Naive B cell (primary cell): ENCODE measurements at regions not wholly inside any gene's neighbourhood (a gene's known extent, or its start where the extent isn't known, plus 50 kb on each side); places are given as distances from the start of the nearest gene placed in this dataset.

Experiments used
- ATAC-seq, 2 donors: fragments of 150-1000 bp; cut with Tn5 transposase; 2 replicates each; pipeline ENCODE4 v1.10.0; 2021; ENCODE audit warnings: low read depth in 2 of 2, mild to moderate bottlenecking in 2 of 2, moderate library complexity in 2 of 2
- DNase-seq: peaks from one replicate; pipeline ENCODE4 v3.0.0; 2022
- H3K27ac Mint-ChIP-seq, 6 donors: one replicate each; pipeline ENCODE4 v1.8.0; 2020 to 2022; ENCODE audit warnings: mild to moderate bottlenecking in 6 of 6, mixed read lengths in 6 of 6, moderate library complexity in 5 of 6, inconsistent platforms in 2 of 6
- H3K27me3 Mint-ChIP-seq, 3 donors: one replicate each; pipeline ENCODE4 v1.8.0; 2021 to 2022; ENCODE audit warnings: mixed read lengths in 3 of 3, mild to moderate bottlenecking in 1 of 3
- H3K36me3 Mint-ChIP-seq, 2 donors: one replicate each; pipeline ENCODE4 v1.8.0; 2020 to 2022; ENCODE audit warnings: mixed read lengths in 2 of 2, inconsistent platforms in 1 of 2, mild to moderate bottlenecking in 1 of 2
- H3K4me1 Mint-ChIP-seq, 3 donors: one replicate each; pipeline ENCODE4 v1.8.0; 2020 to 2022; ENCODE audit warnings: mixed read lengths in 3 of 3, inconsistent platforms in 1 of 3, mild to moderate bottlenecking in 1 of 3, moderate library complexity in 1 of 3
- H3K4me3 Mint-ChIP-seq, 8 donors: one replicate each; pipeline ENCODE4 v1.8.0; 2020 to 2022; ENCODE audit warnings: mild to moderate bottlenecking in 8 of 8, mixed read lengths in 8 of 8, moderate library complexity in 8 of 8, inconsistent platforms in 2 of 8
- H3K9me3 Mint-ChIP-seq, 7 donors: one replicate each; pipeline ENCODE4 v1.8.0; 2020 to 2022; ENCODE audit warnings: mixed read lengths in 7 of 7, mild to moderate bottlenecking in 5 of 7, inconsistent platforms in 2 of 7, moderate library complexity in 1 of 7

DNA sequence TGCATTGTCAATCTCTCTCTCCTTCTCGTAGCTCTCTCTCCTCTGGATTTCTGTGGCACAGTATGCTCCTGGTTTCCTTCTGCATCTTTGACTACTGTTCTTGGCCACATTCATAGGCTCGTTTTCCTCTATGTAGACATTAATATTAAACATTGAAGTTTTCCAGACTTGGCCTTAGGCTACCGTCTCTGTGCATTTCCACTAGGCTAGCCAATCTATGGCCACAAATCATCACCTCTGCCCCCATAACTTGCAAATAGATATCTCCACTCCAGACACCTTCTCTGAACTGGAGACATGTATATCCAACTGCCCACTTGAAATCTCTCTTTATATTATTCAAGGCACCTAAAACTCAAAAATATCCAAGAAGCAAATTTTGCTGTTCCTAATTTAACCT, 768.5 kb downstream of the TSN start:
- Mint-ChIP-seq H3K27me3 (no peaks in the 10 kb centered on the region), H3K36me3 (no peaks in the 10 kb centered on the region), H3K4me3 (no peak overlapping the region), H3K4me1 (no peaks in the 10 kb centered on the region), H3K27ac (no peak overlapping the region), H3K9me3 (peaks cover 0 to 9% (median 0%) of the 10 kb centered on the region in 7 donors)
- no peak for ATAC-seq
- no peak for DNase-seq

DNA sequence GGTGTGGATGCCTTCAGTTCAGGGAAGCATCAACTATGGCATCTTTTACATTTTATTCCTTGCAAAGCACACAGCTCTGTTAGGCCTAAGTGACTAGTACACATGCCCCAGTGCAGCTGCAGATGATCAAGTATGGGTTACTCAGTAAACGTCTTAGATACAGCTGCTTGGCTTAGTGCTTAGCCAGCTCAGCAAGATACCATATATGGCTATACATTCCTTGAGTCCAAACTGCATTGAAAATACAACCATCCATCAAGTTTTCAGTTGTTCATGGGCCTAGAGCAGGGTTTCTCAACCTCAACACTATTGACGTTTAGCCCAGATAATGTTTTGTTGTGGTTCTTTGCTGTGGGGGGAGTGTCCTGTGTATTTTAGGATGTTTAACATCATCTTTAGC, 769.9 kb downstream of the TSN start:
- Mint-ChIP-seq H3K36me3 (no peaks in the 10 kb centered on the region), H3K4me1 (no peaks in the 10 kb centered on the region), H3K9me3 (peaks cover 0 to 9% (median 2%) of the 10 kb centered on the region in 7 donors), H3K27me3 (no peaks in the 10 kb centered on the region), H3K4me3 (no peak overlapping the region), H3K27ac (no peak overlapping the region)
- no peak for ATAC-seq
- DNase-seq, result no peak

DNA sequence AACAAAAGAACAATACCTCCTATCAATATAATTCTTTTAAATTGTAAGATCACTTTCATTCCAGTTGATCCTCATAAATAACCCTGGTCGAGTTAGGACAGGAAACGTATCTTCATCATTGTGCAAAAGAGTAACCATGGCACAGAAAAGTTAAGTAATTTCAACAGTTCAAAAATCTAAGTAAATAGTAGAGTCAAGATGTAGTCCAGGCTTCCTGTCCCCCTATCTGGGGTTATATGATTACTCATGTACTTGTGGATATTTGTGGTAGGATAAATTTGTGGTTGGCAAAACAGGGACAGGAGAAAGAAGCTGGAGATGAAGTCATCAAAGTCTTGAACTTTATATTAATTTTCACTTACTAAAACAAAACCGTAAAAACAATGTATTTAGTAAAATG, 772.6 kb downstream of the TSN start:
- H3K36me3 Mint-ChIP-seq, result no peaks in the 10 kb centered on the region
- no peaks in the 10 kb centered on the region for H3K27me3 Mint-ChIP-seq
- no peak for DNase-seq
- no peak overlapping the region for H3K4me3 Mint-ChIP-seq
- peaks cover 0 to 9% (median 2%) of the 10 kb centered on the region in 7 donors for H3K9me3 Mint-ChIP-seq
- H3K4me1 Mint-ChIP-seq, result no peaks in the 10 kb centered on the region
- ATAC-seq, result no peak
- no peak overlapping the region for H3K27ac Mint-ChIP-seq

- H3K27me3 Mint-ChIP-seq, result no peaks in the 10 kb centered on the region
- no peak overlapping the region for H3K27ac Mint-ChIP-seq
- peaks cover 0 to 6% (median 1%) of the 10 kb centered on the region in 7 donors for H3K9me3 Mint-ChIP-seq
- H3K4me1 Mint-ChIP-seq, result no peaks in the 10 kb centered on the region
- H3K4me3 Mint-ChIP-seq, result no peak overlapping the region
- no peaks in the 10 kb centered on the region for H3K36me3 Mint-ChIP-seq
- ATAC-seq (no peak), DNase-seq (no peak)
Observed at GRCh38 chr2:122528958-122529705, 773.7 kb downstream of the TSN start.

- Mint-ChIP-seq H3K36me3 (no peaks in the 10 kb centered on the region), H3K27ac (no peak overlapping the region), H3K4me3 (no peak overlapping the region), H3K4me1 (no peaks in the 10 kb centered on the region), H3K27me3 (no peaks in the 10 kb centered on the region), H3K9me3 (peaks cover 0 to 11% (median 4%) of the 10 kb centered on the region in 7 donors)
- ATAC-seq (no peak), DNase-seq (no peak)
Observed at GRCh38 chr2:122530814-122531213, 775.4 kb downstream of the TSN start.

DNA sequence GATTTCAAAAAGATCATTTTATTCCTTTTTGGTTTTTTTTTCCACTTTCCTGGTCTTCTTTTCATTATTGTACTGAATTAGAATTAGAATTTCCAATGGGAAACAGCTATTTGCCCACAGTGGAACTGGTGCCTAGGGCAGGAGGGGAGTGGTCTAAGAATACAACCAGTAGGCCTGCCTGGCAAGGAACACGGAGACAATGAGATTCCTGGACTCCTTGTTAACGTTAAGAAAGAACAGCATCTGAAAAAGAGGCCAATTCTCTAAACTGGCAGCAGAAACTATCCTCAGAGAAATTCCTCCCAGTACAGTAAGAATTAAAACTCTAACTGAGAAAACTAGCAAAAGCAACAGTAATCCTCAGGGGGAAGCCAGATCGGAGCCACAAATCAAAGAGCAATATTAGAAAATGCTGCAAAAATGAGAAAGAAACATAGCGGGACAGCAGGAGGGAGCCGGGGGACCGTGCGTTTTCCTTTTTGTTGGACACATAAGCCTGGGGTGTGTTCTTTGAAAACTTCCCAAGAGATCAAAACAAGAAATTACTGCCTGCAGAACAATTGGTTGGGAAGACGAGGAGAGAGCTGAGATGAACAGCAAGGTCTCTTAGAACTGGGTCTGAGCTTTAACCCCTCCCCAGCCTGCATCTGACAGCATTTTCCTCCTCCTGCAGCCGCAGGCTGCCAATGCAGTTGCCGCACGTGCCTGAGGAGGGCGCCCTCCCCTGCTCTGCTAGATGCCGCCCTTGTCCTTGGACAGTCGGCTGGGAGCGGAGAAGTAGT, 776.0 kb downstream of the TSN start:
- Mint-ChIP-seq H3K9me3 (peaks cover 0 to 12% (median 4%) of the 10 kb centered on the region in 7 donors), H3K4me1 (no peaks in the 10 kb centered on the region), H3K36me3 (no peaks in the 10 kb centered on the region), H3K27me3 (no peaks in the 10 kb centered on the region), H3K4me3 (no peak overlapping the region), H3K27ac (no peak overlapping the region)
- ATAC-seq (no peak), DNase-seq (no peak)

DNA sequence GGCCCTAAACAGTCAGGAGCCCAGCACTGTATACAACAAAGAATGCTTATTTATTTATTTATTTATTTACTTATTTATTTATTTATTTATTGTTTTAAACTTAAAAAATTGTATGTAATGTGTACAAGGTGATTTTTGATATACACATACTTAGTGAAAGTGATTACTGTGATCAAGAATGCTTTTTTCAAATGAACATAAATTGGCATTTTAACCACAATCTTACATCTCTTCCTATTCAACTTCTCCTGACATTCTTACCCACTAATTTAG, 776.6 kb downstream of the TSN start:
- Mint-ChIP-seq H3K4me1 (no peaks in the 10 kb centered on the region), H3K9me3 (peaks cover 0 to 11% (median 4%) of the 10 kb centered on the region in 7 donors), H3K27ac (no peak overlapping the region), H3K27me3 (no peaks in the 10 kb centered on the region), H3K4me3 (no peak overlapping the region), H3K36me3 (no peaks in the 10 kb centered on the region)
- DNase-seq (no peak), ATAC-seq (no peak)

DNA sequence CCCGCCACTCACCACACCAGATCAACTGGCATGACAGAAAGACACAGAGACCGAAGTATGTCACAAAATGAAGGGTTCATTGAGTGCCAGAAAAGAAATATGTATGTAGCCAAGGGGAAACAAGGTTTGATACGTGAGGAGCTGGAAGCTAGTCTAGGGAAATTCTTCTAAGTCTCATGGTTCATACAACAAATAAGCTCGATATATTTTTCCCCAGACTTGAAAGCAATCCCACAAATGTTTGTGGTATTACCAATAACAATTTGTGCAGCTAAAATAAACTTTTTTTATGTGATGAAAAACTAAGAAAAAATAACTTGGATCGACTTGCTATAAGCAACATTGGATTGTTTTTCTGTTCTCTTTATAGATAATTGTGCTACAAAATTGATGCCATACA, 777.0 kb downstream of the TSN start:
- Mint-ChIP-seq H3K27ac (no peak overlapping the region), H3K4me1 (no peaks in the 10 kb centered on the region)

DNA sequence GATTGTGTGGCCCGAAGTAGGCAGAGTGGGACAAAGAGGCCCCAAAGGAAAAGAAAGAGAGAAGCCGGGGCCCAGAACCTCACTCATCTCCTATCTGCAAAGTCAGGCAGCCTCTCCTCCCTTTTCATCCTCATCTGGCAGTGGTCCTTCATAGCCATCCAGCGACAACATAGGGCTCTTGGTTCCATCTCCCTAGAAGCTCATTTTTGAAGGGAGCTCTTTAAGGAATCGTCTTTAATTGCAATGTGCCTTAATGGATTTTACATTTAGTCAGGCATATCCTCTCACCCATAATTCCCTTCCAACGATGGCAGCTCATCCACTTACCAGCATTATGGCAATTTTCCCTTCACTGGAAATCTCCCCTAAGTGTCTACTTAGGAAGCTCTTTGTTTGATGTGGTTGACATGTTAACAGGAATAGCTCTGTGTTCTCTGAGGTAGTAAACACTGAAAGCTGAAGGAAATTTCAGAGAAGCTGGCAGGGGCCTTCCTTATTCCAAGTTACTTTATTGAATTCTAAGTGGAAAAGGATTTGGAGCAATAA, 780.6 kb downstream of the TSN start:
- peaks cover 0 to 11% (median 3%) of the 10 kb centered on the region in 7 donors for H3K9me3 Mint-ChIP-seq

More for the DNA sequence above, 777.0 kb downstream of the TSN start:
- peaks cover 0 to 11% (median 4%) of the 10 kb centered on the region in 7 donors for H3K9me3 Mint-ChIP-seq
- ATAC-seq (no peak), DNase-seq (no peak)
- no peaks in the 10 kb centered on the region for H3K27me3 Mint-ChIP-seq
- no peak overlapping the region for H3K4me3 Mint-ChIP-seq
- H3K36me3 Mint-ChIP-seq, result no peaks in the 10 kb centered on the region

GRCh38 chr2:122539311-122539710, 783.9 kb downstream of the TSN start:
- ATAC-seq (no peak), DNase-seq (no peak)
- Mint-ChIP-seq H3K27me3 (no peaks in the 10 kb centered on the region), H3K27ac (no peak overlapping the region), H3K9me3 (peaks cover 0 to 11% (median 4%) of the 10 kb centered on the region in 7 donors), H3K36me3 (no peaks in the 10 kb centered on the region), H3K4me1 (no peaks in the 10 kb centered on the region), H3K4me3 (no peak overlapping the region)

More for the DNA sequence above, 780.6 kb downstream of the TSN start:
- no peak for DNase-seq
- H3K4me3 Mint-ChIP-seq, result no peak overlapping the region
- no peaks in the 10 kb centered on the region for H3K36me3 Mint-ChIP-seq
- H3K27me3 Mint-ChIP-seq, result no peaks in the 10 kb centered on the region
- ATAC-seq, result no peak
- H3K4me1 Mint-ChIP-seq, result no peaks in the 10 kb centered on the region
- no peak overlapping the region for H3K27ac Mint-ChIP-seq

GRCh38 chr2:122539920-122540319, 784.5 kb downstream of the TSN start:
- Mint-ChIP-seq H3K4me3 (no peak overlapping the region), H3K9me3 (peaks cover 0 to 11% (median 4%) of the 10 kb centered on the region in 7 donors), H3K27me3 (no peaks in the 10 kb centered on the region)

GRCh38 chr2:122542236-122542635, 786.8 kb downstream of the TSN start:
- Mint-ChIP-seq H3K4me1 (no peaks in the 10 kb centered on the region), H3K36me3 (no peaks in the 10 kb centered on the region), H3K4me3 (no peak overlapping the region), H3K27me3 (no peaks in the 10 kb centered on the region), H3K9me3 (peaks cover 0 to 6% (median 1%) of the 10 kb centered on the region in 7 donors), H3K27ac (no peak overlapping the region)
- DNase-seq (no peak), ATAC-seq (no peak)

More at GRCh38 chr2:122539920-122540319, 784.5 kb downstream of the TSN start:
- no peaks in the 10 kb centered on the region for H3K36me3 Mint-ChIP-seq
- no peak overlapping the region for H3K27ac Mint-ChIP-seq
- no peaks in the 10 kb centered on the region for H3K4me1 Mint-ChIP-seq
- ATAC-seq (no peak), DNase-seq (no peak)

- ATAC-seq (no peak), DNase-seq (no peak)
- H3K27me3 Mint-ChIP-seq, result no peaks in the 10 kb centered on the region
- H3K4me3 Mint-ChIP-seq, result no peak overlapping the region
- H3K27ac Mint-ChIP-seq, result no peak overlapping the region
- H3K36me3 Mint-ChIP-seq, result no peaks in the 10 kb centered on the region
- H3K4me1 Mint-ChIP-seq, result no peaks in the 10 kb centered on the region
- peaks cover 0 to 6% (median 1%) of the 10 kb centered on the region in 7 donors for H3K9me3 Mint-ChIP-seq
Observed at GRCh38 chr2:122542646-122543045, 787.2 kb downstream of the TSN start.

DNA sequence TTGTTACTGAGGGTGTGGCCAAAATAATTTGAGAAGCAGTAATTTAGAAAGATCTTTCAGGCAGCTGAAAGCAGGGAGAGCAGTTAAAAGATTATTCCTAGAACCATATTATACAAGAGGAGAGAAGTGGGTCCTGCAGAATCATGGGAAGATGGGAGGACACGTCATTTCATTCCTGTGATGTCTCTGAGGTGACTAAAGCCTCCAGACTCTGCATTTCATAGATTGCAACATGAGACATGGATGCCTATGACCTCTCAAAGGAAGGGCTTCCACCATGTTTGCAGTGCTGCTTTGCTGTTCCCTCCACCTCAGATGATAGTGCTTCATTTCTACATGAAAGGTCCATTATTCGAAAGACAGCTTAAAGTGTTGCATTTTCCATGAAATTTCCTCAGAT, 788.4 kb downstream of the TSN start:
- Mint-ChIP-seq H3K36me3 (no peaks in the 10 kb centered on the region), H3K27ac (no peak overlapping the region), H3K4me1 (no peaks in the 10 kb centered on the region), H3K9me3 (peaks cover 0 to 6% (median 1%) of the 10 kb centered on the region in 7 donors), H3K4me3 (no peak overlapping the region), H3K27me3 (no peaks in the 10 kb centered on the region)
- no peak for ATAC-seq
- DNase-seq, result no peak
